Hematopoietic multipotent progenitor cell (in vitro differentiated cells): ENCODE measurements at regions not wholly inside any gene's neighbourhood (a gene's known extent, or its start where the extent isn't known, plus 50 kb on each side); places are given as distances from the start of the nearest gene placed in this dataset.
"Not testable (repeated sequence)": the region's sequence is repeated elsewhere in the genome, so short reads cannot be mapped to it uniquely, and the experiment has no call there.

ENCODE experiments used
- DNase-seq, 3 donors: peaks; one replicate each; pipeline ENCODE4 v3.0.0-alpha.2; 2011 to 2015; ENCODE audit warnings: low read depth in 2 of 3, low spot score in 2 of 3

GRCh38 chr21:35178098-35178497 is 129.0 kb upstream of the RUNX1 start:
- no peak for DNase-seq

GRCh38 chr21:35172231-35172630 is 123.1 kb upstream of the RUNX1 start:
- DNase-seq, result peak in 1 of 3 donors; percentile 3

DNA sequence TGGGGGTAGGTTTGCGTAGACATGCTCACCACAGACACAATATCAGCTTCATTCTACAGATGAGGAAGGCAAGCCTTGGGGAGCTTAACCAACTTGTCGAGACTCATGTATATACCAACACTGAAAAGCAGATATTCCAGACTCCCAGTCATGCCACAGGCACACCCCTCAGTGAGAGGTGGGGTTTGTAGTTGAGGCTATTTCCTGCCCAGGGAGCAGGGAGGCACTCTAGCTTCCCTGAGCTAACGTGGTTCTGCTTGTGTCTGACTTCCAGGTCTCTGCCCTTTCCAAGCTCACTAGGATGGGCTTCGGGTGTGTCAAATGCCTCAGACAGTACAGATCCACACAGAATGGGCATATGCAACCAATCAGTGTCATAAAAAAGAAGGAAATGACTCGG is 122.3 kb upstream of the RUNX1 start:
- no peak for DNase-seq

DNA sequence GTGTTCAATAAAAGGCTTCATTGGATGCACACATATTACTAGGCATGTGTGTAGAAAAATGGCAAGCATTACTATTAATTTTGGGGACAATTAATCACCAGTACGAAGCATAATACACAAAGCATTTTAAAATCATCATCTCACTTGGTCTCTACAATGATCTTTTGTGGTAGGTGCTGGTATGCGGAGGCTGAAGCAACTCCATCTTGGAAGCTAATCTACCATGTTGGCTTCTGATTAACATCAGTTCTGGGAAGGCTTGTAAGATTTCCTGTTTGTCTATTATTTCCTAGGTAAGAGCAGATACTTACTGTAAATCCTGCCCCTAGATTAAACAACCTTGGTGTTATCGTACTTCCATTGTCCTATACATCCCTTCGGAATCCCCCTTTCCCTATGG is 121.7 kb upstream of the RUNX1 start:
- no peak for DNase-seq

- no peak for DNase-seq
These were observed 121.1 kb upstream of the RUNX1 start for GRCh38 chr21:35170244-35170643.

DNA sequence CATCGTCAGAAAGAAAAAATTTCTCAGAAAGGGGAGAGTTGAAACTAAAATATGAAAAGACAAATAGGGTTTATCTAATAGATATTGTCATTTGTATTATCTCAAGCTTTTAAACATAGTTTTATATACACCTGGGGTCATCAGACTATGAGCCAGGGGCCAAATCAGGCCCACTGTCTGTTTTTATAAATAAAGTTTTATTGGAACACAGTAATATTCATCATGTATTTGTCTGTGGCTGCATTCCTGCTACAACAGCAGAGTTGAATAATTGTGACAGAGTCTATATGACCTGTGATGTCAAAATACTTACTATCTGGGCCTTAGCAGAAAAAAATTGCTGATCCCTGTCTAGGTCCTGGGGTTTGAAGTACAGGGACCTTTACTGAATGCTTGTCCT is 120.5 kb upstream of the RUNX1 start:
- DNase-seq, result no peak

DNA sequence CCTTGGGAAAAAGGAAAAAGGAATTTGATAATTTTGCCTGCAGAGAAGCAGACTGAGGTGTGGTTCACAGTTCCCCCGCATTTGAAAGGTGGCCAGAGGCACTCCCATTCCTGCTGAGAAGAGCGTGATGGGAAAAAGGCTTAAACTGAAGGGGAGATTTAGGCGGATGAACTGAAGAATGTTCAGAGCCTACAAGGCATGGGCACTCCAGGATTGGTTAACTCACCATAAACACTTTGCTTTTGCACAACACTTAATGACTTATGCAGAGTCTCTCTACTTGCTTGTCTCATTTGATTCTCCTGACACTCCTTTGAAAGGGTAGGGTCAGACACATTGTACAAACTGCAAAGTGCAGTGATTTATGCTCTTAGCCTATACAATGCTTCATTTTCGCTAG is 119.6 kb upstream of the RUNX1 start:
- no peak for DNase-seq

DNA sequence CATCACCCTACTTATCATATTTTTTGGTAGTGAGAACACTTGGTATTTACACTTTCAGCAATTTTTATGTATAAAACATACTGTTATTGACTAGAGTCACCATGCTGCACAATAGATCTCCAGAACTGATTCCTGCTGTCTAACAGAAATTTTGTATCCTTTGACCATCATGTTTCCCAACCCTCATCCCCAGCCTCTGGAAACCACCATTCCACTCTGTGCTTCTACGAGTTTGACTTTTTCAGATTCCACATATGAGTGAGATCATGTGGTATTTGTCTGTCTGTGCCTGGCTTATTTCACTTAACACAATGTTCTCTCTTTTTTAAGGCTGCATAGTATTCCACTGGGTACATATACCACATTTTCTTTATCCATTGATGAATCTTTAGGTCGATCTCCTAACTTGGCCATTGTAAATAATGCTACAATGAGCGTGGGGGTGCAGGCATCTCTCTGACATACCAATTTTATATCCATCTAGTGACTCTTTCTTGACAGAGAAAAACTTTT is 115.9 kb upstream of the RUNX1 start:
- no peak for DNase-seq

- DNase-seq, result no peak
These were observed 115.3 kb upstream of the RUNX1 start for GRCh38 chr21:35164380-35164779.

DNA sequence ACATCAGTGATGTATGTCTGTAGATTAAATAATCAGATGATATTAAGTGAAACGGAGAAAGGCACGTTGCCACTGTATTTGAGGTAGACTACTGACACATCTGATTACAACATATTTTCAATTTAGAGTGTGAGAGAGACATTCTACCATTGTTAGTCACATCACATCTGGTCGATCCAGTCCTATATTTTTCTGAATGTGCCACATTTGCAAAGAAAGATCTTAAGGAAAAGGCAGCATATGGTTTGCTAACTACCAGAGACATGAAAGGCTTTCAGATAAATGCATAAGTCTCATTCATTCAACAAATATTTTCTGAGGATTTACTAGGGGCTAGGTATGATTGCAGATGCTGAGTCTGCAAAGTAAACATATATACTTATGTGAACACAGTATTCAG is 114.3 kb upstream of the RUNX1 start:
- no peak for DNase-seq

- DNase-seq, result no peak
These were observed 113.7 kb upstream of the RUNX1 start for GRCh38 chr21:35162831-35163230.

GRCh38 chr21:35159881-35160280 is 110.8 kb upstream of the RUNX1 start:
- no peak for DNase-seq

GRCh38 chr21:35157374-35157773 is 108.3 kb upstream of the RUNX1 start:
- DNase-seq, result not testable (repeated sequence)

GRCh38 chr21:35156293-35157278 is 107.5 kb upstream of the RUNX1 start:
- no peak for DNase-seq

DNA sequence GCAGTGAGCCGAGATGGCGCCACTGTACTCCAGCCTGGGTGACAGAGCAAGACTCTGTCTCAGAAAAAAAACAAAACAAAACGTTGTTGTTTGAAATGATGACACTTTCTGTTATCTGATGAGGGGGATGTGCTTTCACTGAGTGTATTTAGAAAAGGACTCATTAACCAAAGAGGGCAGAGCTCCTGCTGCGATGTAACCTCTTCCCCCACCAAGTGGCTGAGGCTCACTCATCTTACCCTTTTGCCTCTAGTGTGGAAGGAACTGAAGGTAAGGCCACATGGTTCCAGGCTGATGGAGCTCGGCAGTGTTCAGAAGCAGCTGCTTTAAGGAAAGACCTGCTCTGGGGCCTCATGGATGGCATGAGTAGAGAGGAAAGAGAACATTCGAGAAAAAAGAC is 105.7 kb upstream of the RUNX1 start:
- no peak for DNase-seq

DNA sequence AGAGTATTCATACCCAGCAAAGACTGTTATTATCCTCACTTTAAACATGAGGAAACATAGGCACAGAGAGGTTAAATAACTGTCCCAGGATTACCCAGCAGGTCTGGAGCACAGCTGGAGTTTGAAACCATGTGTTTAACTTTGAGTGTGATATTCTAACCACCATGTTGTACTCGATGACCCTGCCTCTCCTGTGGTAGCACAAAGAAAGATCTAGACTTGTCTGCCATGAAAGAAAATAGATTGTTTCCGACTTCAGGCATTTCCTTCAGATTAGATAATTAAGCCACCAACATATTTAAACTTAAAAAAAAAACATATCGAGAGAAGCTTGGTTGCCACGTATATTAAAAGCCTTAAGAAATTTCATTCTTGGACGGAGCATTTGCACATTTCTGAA is 104.6 kb upstream of the RUNX1 start:
- DNase-seq, result no peak

DNA sequence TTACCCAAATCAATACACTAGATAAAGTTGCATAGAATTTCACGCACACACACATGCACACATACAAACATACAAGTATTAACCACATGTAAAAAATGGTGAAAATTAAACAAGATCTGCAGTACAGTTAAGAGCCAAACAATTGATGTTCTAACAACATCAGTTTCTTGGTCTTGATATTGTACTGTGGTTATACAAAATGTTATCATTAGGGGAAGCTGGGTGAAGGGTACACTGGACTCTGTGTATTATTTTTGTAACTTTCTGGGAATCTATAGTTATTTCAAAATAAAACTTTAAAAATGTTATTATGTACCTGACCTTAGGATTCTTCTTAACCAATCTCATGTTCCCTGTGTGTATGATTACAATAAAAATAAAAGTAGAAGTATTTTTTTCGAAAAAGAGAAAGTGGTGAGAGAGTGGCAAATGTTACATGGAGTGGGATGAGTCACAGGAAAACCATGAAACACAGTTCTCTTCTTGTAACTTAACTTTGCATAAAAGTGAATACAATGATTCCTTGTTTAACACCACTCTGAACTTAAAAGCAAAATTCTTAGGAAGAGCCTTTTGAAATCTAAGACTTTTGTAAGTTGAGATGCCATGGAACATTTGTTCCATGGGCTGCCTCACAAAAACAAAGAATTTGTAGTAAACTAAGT is 101.6 kb upstream of the RUNX1 start:
- no peak for DNase-seq

GRCh38 chr21:35149698-35150097 is 100.6 kb upstream of the RUNX1 start:
- DNase-seq, result no peak

DNA sequence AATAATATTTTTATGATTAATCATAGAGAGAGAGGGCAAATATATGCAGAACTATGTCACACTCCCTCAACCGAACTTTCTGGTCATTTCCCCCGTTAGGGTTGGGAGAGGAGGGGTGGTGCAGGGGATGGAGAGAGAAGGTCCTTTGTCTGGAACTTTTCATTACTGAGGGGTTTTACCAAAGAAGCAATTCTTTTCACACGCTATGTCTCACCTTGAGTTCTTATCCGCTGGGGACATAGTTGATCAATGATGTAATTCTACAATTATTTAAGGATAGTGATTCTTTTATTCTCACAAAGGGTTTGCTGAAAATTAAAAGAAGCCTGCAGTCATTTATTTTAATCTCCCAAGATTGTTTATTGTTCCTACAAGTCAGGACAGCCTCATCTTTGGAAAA is 98.3 kb upstream of the RUNX1 start:
- no peak for DNase-seq

DNA sequence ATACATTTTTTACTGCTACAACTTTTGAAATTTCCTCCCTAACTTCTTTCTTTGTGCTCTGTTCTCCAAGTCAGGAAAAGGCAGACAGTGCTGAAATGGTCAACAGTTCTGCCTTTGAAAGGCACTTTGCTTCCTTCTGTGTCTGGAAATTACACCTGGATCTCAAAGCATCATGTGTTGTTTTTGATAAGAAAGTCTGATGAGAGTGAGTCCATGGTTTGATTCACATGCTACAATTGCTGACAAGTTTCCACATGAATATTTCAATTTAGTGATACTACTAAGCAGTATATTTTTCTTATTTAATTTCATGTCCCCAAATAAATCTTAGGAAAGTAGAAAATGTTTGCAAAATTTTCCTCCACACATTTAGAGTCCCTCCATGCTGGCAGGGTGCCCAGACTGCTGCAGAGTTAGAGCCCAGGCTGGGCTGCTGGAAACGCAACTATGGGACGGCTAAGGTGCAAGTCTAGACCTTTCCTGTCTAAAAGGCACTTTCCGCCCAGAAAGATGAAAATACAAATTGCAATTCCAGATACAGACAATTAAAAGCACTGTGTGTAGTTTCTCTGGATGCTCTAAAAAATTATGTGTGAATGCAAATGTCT is 96.6 kb upstream of the RUNX1 start:
- no peak for DNase-seq

DNA sequence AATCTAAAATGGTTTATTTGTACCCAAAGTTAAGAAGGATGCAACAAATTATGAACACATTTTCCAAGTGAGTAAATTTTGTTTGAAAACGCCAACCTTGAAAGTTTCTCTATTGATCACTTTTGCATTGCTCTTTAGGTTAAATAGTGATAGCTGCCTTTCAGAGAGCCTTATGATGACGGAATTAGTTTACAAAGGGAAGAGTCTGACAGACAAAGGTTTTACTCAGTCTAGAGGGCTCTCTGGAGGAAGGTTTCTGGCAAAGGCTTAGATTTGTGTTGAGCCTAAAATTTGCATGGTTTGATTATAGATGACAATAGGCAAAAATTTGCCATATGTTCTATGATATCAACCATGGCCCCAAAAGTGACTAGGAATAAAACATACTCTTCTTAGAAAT is 95.9 kb upstream of the RUNX1 start:
- DNase-seq, result no peak
